Endodermal cell (in vitro differentiated cells): ENCODE measurements at regions not wholly inside any gene's neighbourhood (a gene's known extent, or its start where the extent isn't known, plus 50 kb on each side); places are given as distances from the start of the nearest gene placed in this dataset.

Source experiments
- DNase-seq: peaks from one replicate; pipeline ENCODE4 v3.0.0-alpha.2; 2017
- H3K27ac ChIP-seq: 2 replicates; pipeline ENCODE4 v1.5.1; 2013; ENCODE audit warnings: mild to moderate bottlenecking, low read depth, low read length, moderate library complexity
- H3K27me3 ChIP-seq: 2 replicates; pipeline ENCODE4 v1.6.1; 2013; ENCODE audit warnings: mild to moderate bottlenecking, low read length, moderate library complexity; ENCODE audit not compliant: insufficient read depth, control insufficient read depth, poor library complexity, severe bottlenecking
- H3K36me3 ChIP-seq: 2 replicates; pipeline ENCODE4 v1.7.0; 2013; ENCODE audit warnings: mild to moderate bottlenecking, low read length, moderate library complexity; ENCODE audit not compliant: control insufficient read depth, insufficient read depth
- H3K4me1 ChIP-seq: one replicate; pipeline ENCODE4 v1.7.0; 2013; ENCODE audit warnings: low read length; ENCODE audit not compliant: control insufficient read depth, insufficient read depth
- H3K4me3 ChIP-seq: 2 replicates; pipeline ENCODE4 v1.5.1; 2013; ENCODE audit warnings: mild to moderate bottlenecking, low read length, moderate library complexity
- H3K9ac ChIP-seq: 2 replicates; pipeline ENCODE4 v1.6.1; 2013; ENCODE audit warnings: mild to moderate bottlenecking, low read length, moderate library complexity; ENCODE audit not compliant: poor library complexity, severe bottlenecking; ENCODE audit errors: extremely low read depth
- H3K9me3 ChIP-seq: 2 replicates; pipeline ENCODE4 v1.6.1; 2013; ENCODE audit warnings: mild to moderate bottlenecking, low read length, moderate library complexity; ENCODE audit not compliant: control insufficient read depth
- H3K27ac Mint-ChIP-seq: 2 replicates; pipeline ENCODE4 v1.8.0; 2020; ENCODE audit warnings: mixed read lengths
- H3K27me3 Mint-ChIP-seq: 2 replicates; pipeline ENCODE4 v1.8.0; 2021; ENCODE audit warnings: mild to moderate bottlenecking, mixed read lengths; ENCODE audit not compliant: insufficient read depth
- H3K36me3 Mint-ChIP-seq: 2 replicates; pipeline ENCODE4 v1.8.0; 2020; ENCODE audit warnings: low read depth, mixed read lengths
- H3K4me1 Mint-ChIP-seq: 2 replicates; pipeline ENCODE4 v1.8.0; 2020; ENCODE audit warnings: mixed read lengths
- H3K4me3 Mint-ChIP-seq: 2 replicates; pipeline ENCODE4 v1.8.0; 2020; ENCODE audit warnings: mild to moderate bottlenecking, moderate library complexity, mixed read lengths
- H3K9me3 Mint-ChIP-seq: 2 replicates; pipeline ENCODE4 v1.8.0; 2020; ENCODE audit warnings: mild to moderate bottlenecking, mixed read lengths
- WGBS, 2 experiments: methylation state at CpG; one replicate each; pipeline versions ENCODE4 v1.1.5 to v1.1.7; 2013; ENCODE audit warnings: missing lambda C conversion rate in 2 of 2, mixed read lengths in 1 of 2; ENCODE audit not compliant: insufficient coverage in 1 of 2, insufficient read length in 1 of 2; 5-methylcytosine and 5-hydroxymethylcytosine counted together
- TF ChIP-seq, protein P1 (sequence below): fragments of 200-600 bp; sonication (generic); conservative IDR thresholded peaks from 2 replicates; pipeline ENCODE4 v1.5.0; 2021; ENCODE audit warnings: antibody characterized with exemption, mild to moderate bottlenecking

DNA sequence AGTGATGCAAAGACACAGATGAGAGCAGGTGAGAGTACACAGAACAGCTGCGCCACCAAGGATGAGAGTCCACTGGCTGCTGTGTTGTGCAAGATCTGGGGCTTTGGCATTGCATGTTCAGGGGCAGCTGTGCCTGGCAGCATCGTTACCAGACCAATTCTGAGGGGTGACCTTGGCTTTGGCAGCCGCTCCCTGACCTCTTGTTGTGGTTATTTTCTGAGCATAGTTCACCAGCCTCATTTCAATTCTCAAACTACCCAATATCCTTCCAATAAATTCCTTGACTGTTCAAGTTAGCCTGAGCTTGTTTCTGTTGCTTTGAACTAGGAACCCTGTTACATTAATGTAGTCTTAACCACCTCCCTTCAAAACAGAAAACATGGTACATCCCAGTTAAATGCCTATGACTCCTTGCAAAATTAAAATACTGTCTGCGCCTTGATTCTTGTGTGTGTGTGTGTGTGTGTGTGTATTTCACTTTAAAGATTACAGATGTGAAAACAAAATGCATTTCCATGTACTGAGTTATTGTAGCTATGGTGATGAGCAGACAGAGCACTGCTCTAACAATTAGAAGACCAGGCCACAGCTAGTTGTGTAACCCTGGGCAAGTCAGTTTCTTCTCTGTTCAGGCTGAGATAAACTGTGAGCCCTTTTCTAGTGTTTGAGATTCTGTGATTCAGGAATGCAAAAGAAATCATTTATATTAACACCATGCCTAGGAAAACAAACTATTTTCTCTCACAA is 106.3 kb upstream of the GUCA2B start:
- Histone ChIP-seq H3K4me1 (no peaks in the 10 kb centered on the region), H3K27ac (no peak overlapping the region), H3K27me3 (peaks cover 31% of the 10 kb centered on the region), H3K9ac (no peak overlapping the region), H3K36me3 (no peaks in the 10 kb centered on the region), H3K9me3 (no peaks in the 10 kb centered on the region), H3K4me3 (no peak overlapping the region)
- Mint-ChIP-seq H3K27me3 (peaks cover 15% of the 10 kb centered on the region), H3K36me3 (no peaks in the 10 kb centered on the region), H3K9me3 (no peaks in the 10 kb centered on the region), H3K27ac (no peak overlapping the region), H3K4me3 (no peak overlapping the region), H3K4me1 (no peaks in the 10 kb centered on the region)
- DNase-seq, result no peak
- WGBS, 2 experiments, result 87 to 88% methylated on average over 3 to 4 of the region's 4 CpGs
- TF ChIP-seq, protein P1, sequence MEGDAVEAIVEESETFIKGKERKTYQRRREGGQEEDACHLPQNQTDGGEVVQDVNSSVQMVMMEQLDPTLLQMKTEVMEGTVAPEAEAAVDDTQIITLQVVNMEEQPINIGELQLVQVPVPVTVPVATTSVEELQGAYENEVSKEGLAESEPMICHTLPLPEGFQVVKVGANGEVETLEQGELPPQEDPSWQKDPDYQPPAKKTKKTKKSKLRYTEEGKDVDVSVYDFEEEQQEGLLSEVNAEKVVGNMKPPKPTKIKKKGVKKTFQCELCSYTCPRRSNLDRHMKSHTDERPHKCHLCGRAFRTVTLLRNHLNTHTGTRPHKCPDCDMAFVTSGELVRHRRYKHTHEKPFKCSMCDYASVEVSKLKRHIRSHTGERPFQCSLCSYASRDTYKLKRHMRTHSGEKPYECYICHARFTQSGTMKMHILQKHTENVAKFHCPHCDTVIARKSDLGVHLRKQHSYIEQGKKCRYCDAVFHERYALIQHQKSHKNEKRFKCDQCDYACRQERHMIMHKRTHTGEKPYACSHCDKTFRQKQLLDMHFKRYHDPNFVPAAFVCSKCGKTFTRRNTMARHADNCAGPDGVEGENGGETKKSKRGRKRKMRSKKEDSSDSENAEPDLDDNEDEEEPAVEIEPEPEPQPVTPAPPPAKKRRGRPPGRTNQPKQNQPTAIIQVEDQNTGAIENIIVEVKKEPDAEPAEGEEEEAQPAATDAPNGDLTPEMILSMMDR, result no peak

DNA sequence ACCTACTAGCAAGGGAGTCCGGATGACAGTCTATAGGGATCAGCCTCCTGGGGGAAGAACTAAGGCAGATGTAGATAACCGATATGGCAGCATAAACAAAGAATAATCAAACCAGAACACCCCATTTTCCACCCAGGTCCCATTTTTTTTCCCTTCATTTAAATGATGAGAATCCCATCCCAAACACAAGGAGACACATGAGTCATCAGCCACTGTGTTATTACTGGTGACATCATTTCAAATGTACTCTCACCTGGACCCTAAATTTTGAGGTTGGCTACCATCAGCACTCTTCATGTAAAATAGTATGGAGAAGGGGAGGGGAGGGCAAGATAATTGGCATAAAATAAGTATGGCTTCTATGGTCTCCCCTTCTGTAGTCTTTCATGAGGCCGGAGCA is 108.9 kb upstream of the GUCA2B start:
- no peaks in the 10 kb centered on the region for H3K36me3 ChIP-seq
- no peaks in the 10 kb centered on the region for H3K4me1 Mint-ChIP-seq
- WGBS, 2 experiments, result 83 to 100% methylated on average over 2 to 3 of the region's 3 CpGs
- TF ChIP-seq, protein P1, result no peak
- H3K27ac Mint-ChIP-seq, result no peak overlapping the region
- no peak overlapping the region for H3K9ac ChIP-seq
- no peak overlapping the region for H3K27ac ChIP-seq
- H3K4me3 Mint-ChIP-seq, result no peak overlapping the region
- H3K27me3 ChIP-seq, result peaks cover 18% of the 10 kb centered on the region
- DNase-seq, result no peak
- H3K4me1 ChIP-seq, result no peaks in the 10 kb centered on the region
- peaks cover 8% of the 10 kb centered on the region for H3K27me3 Mint-ChIP-seq
- no peak overlapping the region for H3K4me3 ChIP-seq
- H3K9me3 ChIP-seq, result no peaks in the 10 kb centered on the region
- H3K36me3 Mint-ChIP-seq, result no peaks in the 10 kb centered on the region
- H3K9me3 Mint-ChIP-seq, result no peaks in the 10 kb centered on the region

DNA sequence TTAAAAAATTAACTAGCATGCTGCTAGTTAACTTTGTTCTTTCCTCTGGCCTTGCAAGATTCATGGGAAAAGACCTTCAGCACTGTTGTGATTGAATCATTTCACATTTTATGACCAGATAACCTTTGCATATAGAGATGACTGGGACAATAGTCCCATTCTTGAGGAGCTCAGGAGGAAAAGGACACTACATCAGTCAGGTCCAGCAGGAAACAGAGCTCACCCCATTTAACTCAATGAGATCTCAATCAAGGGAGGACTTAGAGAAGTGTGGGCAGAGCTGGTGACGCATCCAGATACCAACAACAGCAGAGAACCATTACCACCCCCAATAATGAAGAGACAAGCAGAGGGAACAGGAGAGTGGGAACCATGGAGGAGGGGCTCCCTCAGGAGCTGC is 109.4 kb upstream of the GUCA2B start:
- Histone ChIP-seq H3K27me3 (peaks cover 18% of the 10 kb centered on the region), H3K27ac (no peak overlapping the region), H3K36me3 (no peaks in the 10 kb centered on the region), H3K4me3 (no peak overlapping the region), H3K9ac (no peak overlapping the region), H3K4me1 (no peaks in the 10 kb centered on the region), H3K9me3 (no peaks in the 10 kb centered on the region)
- Mint-ChIP-seq H3K4me3 (no peak overlapping the region), H3K9me3 (no peaks in the 10 kb centered on the region), H3K36me3 (no peaks in the 10 kb centered on the region), H3K27ac (no peak overlapping the region), H3K4me1 (no peaks in the 10 kb centered on the region), H3K27me3 (peaks cover 3% of the 10 kb centered on the region)
- WGBS, 2 experiments, result 100% methylated on average over 1 of the region's 1 CpG; no CpG with 5 or more reads in 1 of the 2 experiments
- TF ChIP-seq, protein P1, result no peak
- DNase-seq, result no peak
